Cardiac fibroblast (primary cell): ENCODE measurements at regions not wholly inside any gene's neighbourhood (a gene's known extent, or its start where the extent isn't known, plus 50 kb on each side); places are given as distances from the start of the nearest gene placed in this dataset.

Experiments used
- DNase-seq, 2 donors: peaks; one replicate each; pipeline versions ENCODE4 v3.0.0 to v3.0.0-alpha.2; 2010; ENCODE audit warnings: low read depth in 2 of 2
- H3K4me3 ChIP-seq, 2 donors: replicated peaks in 1 of 2; 1 replicate in 1 of 2; 2 replicates in 1 of 2; pipeline ENCODE4 v1.5.1; 2011; ENCODE audit warnings: low read depth in 2 of 2, low read length in 2 of 2, mild to moderate bottlenecking in 2 of 2, moderate library complexity in 1 of 2
- TF ChIP-seq, protein P1 (sequence below): IDR thresholded peaks from one replicate; pipeline ENCODE4 v1.5.1; 2011; ENCODE audit warnings: low read depth, mild to moderate bottlenecking, low read length, inconsistent platforms

DNA sequence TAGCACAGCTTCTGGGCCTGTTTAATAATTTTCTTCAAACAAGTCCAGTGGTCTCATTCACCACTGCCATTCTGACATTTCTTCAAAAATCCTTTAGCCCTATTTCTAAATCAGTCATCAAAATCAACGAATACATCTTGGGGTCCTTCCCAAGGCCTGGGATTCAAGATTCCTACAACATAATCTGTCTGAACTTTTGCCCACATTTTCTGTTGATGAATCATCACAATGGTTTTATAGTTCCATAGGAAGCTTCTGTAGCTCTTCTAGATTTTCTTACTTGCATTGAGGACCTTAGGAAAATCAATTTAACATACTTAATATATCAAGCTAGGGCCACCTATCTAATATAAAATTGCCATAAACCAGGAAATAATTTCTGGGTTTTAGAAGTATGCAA is 811.8 kb upstream of the ACVR2A start:
- TF ChIP-seq, protein P1, sequence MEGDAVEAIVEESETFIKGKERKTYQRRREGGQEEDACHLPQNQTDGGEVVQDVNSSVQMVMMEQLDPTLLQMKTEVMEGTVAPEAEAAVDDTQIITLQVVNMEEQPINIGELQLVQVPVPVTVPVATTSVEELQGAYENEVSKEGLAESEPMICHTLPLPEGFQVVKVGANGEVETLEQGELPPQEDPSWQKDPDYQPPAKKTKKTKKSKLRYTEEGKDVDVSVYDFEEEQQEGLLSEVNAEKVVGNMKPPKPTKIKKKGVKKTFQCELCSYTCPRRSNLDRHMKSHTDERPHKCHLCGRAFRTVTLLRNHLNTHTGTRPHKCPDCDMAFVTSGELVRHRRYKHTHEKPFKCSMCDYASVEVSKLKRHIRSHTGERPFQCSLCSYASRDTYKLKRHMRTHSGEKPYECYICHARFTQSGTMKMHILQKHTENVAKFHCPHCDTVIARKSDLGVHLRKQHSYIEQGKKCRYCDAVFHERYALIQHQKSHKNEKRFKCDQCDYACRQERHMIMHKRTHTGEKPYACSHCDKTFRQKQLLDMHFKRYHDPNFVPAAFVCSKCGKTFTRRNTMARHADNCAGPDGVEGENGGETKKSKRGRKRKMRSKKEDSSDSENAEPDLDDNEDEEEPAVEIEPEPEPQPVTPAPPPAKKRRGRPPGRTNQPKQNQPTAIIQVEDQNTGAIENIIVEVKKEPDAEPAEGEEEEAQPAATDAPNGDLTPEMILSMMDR: no peak
- peak; percentile 8 to 34 for DNase-seq
- no peak overlapping the region for H3K4me3 ChIP-seq

DNA sequence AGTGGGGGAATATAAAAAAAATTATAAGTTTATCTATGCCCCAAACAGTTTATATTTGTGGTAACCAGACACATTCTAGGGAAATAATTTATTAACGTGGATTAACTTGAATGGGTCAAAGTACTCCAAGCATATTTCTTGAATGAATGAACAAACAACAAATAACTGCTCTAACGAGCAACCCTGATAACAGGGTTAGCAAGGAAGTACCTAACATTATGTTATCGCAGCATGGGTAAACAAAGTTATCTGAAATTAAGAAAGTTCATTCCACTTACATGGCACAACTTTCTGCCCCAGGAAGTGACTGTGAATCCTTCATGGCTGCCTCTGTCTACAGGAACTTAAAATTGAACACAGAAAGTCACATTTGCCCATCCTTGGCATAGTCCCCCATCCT is 812.9 kb upstream of the ACVR2A start:
- no peak overlapping the region for H3K4me3 ChIP-seq
- DNase-seq: no peak
- TF ChIP-seq, protein P1: no peak

DNA sequence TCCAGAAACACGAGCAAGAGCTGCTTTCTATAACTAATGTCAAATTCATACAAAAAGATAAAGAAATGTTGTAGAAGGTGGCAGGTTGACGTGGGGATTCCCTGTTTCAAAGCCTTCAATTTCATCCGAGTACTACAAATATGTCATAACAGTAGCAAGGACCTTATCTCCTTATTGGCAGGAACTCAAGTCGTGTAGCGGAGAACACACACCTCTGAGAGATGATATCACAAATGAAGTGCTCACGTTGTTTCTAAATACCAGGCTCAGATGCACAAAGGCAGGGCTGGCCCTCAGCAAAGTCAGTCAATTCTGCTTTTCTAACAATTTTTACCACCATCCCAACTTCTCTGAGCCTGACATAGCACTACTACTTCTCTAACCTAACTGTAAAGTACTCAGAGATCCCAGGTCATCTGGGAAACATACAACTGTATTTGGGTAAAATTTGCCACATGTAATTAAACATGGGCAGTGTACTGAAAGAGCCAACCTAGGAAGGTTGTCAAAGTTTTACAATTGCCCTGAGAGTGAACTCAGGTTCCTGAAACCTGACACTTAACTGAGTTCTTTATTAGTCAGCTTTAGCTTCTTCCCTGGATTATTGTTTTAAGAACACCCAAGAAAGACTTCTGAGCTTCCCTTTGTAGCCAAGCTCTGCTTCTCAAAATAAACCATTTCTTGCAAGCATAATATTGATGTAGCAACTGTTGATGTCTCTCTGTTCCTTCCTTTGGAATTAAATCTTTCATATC is 813.7 kb upstream of the ACVR2A start:
- DNase-seq: peak; percentile 50 to 60
- H3K4me3 ChIP-seq: no peak overlapping the region
- TF ChIP-seq, protein P1: no peak

DNA sequence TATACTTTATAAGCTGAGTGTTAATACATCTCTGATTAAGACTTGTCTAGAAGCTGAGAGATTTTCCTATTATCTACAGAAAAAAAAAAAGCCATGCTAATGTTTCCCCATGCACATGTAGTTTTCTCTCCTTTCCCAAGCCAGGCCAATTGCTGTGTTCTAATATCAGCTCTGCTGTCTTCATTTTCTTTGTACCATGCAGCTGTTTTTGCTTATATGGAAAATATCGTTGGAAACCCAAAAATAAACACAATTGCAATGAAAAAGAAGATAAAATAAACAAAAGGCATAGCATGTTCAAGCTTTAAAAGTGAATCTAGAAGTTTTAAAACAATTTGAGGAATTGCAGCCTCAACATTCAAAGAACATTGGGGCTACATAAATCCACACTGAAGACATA is 817.4 kb upstream of the ACVR2A start:
- peak in 1 of 2 donors; percentile 18 for DNase-seq
- H3K4me3 ChIP-seq: no peak overlapping the region
- TF ChIP-seq, protein P1: no peak

DNA sequence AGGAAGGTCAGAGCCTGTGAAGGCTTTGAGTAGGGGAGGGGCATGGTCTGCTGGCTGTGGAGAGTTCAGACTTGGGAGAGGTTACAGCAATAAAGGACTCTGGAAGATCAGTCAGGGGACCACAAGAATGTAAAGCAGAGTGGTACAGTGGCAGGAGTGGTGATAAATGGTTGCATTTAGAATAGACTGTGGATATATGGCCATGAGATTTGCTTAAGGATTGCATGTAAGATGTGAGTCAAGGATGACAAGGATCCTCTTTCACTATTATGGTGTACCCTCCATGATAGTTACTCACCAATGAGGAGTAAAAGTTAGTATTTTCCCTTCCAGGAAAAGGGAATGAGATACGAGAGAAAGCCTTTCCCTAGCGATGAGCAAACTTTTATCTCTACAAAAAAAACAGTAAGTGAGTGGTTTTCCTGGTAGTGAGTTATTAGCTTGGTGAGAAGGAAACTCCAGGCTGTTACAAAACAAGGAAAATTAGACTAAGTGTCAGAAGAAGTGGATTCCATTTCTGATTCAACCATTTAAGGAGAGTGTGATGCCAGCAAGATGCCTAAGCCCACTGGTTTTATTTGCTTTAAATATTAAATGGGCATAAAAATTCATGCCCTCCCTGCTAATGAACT is 818.0 kb upstream of the ACVR2A start:
- H3K4me3 ChIP-seq: no peak overlapping the region
- TF ChIP-seq, protein P1: no peak
- DNase-seq: peak; percentile 59 to 78

DNA sequence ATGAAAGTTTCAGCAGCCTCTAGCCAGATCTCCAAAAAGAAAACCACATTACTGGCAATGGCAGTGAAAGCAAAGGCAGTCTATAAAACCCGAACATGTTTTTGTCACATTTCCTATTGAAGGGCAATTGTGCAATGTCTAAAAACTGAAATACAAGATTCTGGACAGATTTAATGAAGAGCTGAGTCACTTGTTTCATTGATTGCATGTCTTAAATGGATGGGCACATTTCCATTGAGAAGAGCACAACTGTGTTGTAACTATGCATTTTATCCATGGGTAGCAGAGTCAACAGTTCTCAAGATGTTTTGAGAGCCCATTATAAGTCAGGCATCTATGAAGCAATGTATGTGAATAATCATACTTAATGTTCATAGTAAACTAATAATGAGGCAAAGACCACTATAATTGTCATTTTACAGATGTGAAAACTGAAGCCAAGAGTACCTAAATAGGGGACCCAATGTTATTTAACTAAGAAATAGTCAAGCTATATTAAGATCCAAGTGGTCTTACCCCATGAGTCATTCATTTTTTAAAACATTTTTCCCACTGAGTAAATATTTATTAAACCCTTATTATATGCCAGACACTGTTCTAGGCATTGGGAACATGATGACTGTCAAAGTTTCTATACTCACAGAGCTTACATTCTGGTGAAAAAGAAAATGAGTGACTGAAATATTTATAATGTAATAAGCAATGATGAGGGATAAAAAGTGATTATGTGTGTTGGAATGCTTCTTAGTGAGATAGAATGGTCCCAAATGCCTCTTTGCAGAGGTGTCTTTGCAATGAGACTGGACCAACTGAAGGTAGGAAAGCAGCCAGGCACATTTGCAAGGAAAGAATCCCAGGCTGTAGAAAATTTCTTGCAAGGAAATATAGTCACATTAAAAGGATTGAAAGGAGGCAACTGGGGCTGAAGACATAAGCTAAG is 818.9 kb upstream of the ACVR2A start:
- TF ChIP-seq, protein P1: no peak
- peak; percentile 55 to 83 for DNase-seq
- no peak overlapping the region for H3K4me3 ChIP-seq
